Adipocyte (in vitro differentiated cells): ENCODE measurements at regions not wholly inside any gene's neighbourhood (a gene's known extent, or its start where the extent isn't known, plus 50 kb on each side); places are given as distances from the start of the nearest gene placed in this dataset.

Experiments used
- DNase-seq: peaks from one replicate; pipeline ENCODE4 v3.0.0-alpha.2; 2015; ENCODE audit warnings: low read depth
- H3K27me3 ChIP-seq: replicated peaks from 2 replicates; pipeline ENCODE4 v1.7.0; 2013; ENCODE audit warnings: mild to moderate bottlenecking, low read length, moderate library complexity; ENCODE audit not compliant: control insufficient read depth, insufficient read depth
- H3K36me3 ChIP-seq: 2 replicates; pipeline ENCODE4 v1.7.0; 2013; ENCODE audit warnings: low read length, mild to moderate bottlenecking, moderate library complexity; ENCODE audit not compliant: control insufficient read depth, insufficient read depth, severe bottlenecking
- H3K4me1 ChIP-seq: 2 replicates; pipeline ENCODE4 v1.7.0; 2013; ENCODE audit warnings: mild to moderate bottlenecking, low read length, moderate library complexity; ENCODE audit not compliant: control insufficient read depth, insufficient read depth
- H3K4me3 ChIP-seq: 2 replicates; pipeline ENCODE4 v1.7.0; 2013; ENCODE audit warnings: mild to moderate bottlenecking, low read length, moderate library complexity
- H3K9ac ChIP-seq: 2 replicates; pipeline ENCODE4 v1.7.0; 2013; ENCODE audit warnings: mild to moderate bottlenecking, low read length, moderate library complexity
- H3K9me3 ChIP-seq: 2 replicates; pipeline ENCODE4 v1.7.0; 2013; ENCODE audit warnings: mild to moderate bottlenecking, low read length, moderate library complexity; ENCODE audit not compliant: control insufficient read depth

DNA sequence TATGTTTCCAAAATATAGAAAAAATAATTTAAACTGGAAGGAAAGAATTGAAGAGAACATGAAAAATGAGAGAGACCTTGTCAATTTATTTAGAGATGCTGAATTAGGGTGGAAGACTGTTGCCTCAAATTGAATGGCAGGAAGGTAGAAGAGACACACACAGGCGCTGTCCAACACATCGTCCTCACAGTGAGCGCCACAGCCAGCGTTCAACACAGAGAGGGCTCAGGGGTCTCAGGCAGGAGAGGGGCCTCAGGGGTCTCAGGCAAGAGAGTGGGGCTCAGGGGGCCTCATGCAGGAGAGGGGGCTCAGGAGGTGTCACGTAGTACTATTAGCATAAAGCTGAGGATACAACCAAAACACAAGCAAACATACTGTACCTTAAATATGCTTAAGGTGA is 65.7 kb downstream of the TMEM18 start:
- no peak for DNase-seq

GRCh38 chr2:610491-610890 is 66.7 kb downstream of the TMEM18 start:
- no peaks in the 10 kb centered on the region for H3K27me3 ChIP-seq
- no peak overlapping the region for H3K4me3 ChIP-seq
- no peaks in the 10 kb centered on the region for H3K36me3 ChIP-seq
- H3K4me1 ChIP-seq, result no peaks in the 10 kb centered on the region
- no peak for DNase-seq
- H3K9me3 ChIP-seq, result no peaks in the 10 kb centered on the region
- no peak overlapping the region for H3K9ac ChIP-seq

More for the DNA sequence above, 65.7 kb downstream of the TMEM18 start:
- H3K36me3 ChIP-seq, result no peaks in the 10 kb centered on the region
- no peaks in the 10 kb centered on the region for H3K9me3 ChIP-seq
- no peaks in the 10 kb centered on the region for H3K27me3 ChIP-seq
- H3K4me3 ChIP-seq, result no peak overlapping the region
- H3K4me1 ChIP-seq, result no peaks in the 10 kb centered on the region
- H3K9ac ChIP-seq, result no peak overlapping the region

GRCh38 chr2:609881-610280 is 67.3 kb downstream of the TMEM18 start:
- DNase-seq, result no peak
- Histone ChIP-seq H3K4me3 (no peak overlapping the region), H3K4me1 (no peaks in the 10 kb centered on the region), H3K36me3 (no peaks in the 10 kb centered on the region), H3K9me3 (no peaks in the 10 kb centered on the region), H3K27me3 (no peaks in the 10 kb centered on the region), H3K9ac (no peak overlapping the region)

DNA sequence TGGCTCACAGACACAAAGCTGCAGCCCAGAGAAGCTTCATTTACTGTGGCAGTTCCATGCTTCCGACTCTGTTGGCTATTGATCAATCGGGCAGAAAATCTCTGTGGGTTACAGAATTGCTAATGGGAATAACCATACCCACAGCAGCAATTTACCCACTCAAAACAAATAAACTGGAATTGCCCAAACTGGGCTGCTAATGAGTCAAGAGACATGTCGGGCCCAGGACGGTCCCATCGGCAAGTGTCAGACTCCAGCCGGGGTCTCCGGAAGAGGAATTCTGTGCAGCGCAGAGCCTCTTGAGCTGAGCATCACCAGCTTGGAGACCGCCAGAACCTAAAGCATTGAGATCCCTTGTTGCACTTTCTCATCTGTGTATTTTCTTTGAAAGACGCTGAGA is 67.8 kb downstream of the TMEM18 start:
- H3K4me3 ChIP-seq, result no peak overlapping the region
- H3K4me1 ChIP-seq, result no peaks in the 10 kb centered on the region
- no peaks in the 10 kb centered on the region for H3K36me3 ChIP-seq
- no peak overlapping the region for H3K9ac ChIP-seq
- H3K27me3 ChIP-seq, result no peaks in the 10 kb centered on the region
- H3K9me3 ChIP-seq, result no peaks in the 10 kb centered on the region
- no peak for DNase-seq

- no peaks in the 10 kb centered on the region for H3K27me3 ChIP-seq
- H3K36me3 ChIP-seq, result no peaks in the 10 kb centered on the region
- H3K9ac ChIP-seq, result no peak overlapping the region
- H3K4me1 ChIP-seq, result no peaks in the 10 kb centered on the region
- H3K4me3 ChIP-seq, result no peak overlapping the region
- H3K9me3 ChIP-seq, result no peaks in the 10 kb centered on the region
- DNase-seq, result no peak
Measured at GRCh38 chr2:608711-609110, 68.5 kb downstream of the TMEM18 start.

- Histone ChIP-seq H3K4me3 (no peak overlapping the region), H3K4me1 (no peaks in the 10 kb centered on the region), H3K9ac (no peak overlapping the region), H3K36me3 (no peaks in the 10 kb centered on the region), H3K9me3 (no peaks in the 10 kb centered on the region), H3K27me3 (no peaks in the 10 kb centered on the region)
- DNase-seq, result no peak
Measured at GRCh38 chr2:608297-608696, 68.9 kb downstream of the TMEM18 start.

DNA sequence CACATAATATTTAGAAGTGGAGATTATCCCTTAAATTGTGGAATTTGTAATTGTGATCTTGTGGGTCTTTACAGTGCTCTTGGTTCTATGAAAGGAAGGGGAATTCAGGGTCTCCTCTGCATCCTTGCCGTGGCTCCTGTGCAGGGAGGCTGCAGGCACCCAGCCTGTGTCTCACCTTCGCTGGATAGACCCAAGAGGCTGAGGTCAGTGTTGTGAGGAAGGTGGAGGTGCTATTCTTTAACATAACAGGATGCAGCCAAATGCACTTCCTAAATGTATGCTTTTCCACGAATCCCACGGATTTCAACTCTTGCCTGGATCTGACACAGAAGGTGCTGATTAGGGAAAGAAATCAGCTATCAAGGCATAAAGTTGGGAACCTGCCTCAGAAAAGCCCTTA is 69.5 kb downstream of the TMEM18 start:
- H3K4me1 ChIP-seq, result no peaks in the 10 kb centered on the region
- no peak for DNase-seq
- no peak overlapping the region for H3K9ac ChIP-seq
- no peaks in the 10 kb centered on the region for H3K36me3 ChIP-seq
- no peaks in the 10 kb centered on the region for H3K27me3 ChIP-seq
- H3K4me3 ChIP-seq, result no peak overlapping the region
- H3K9me3 ChIP-seq, result no peaks in the 10 kb centered on the region

GRCh38 chr2:607172-607571 is 70.0 kb downstream of the TMEM18 start:
- no peaks in the 10 kb centered on the region for H3K9me3 ChIP-seq
- H3K9ac ChIP-seq, result no peak overlapping the region
- no peaks in the 10 kb centered on the region for H3K36me3 ChIP-seq
- no peak for DNase-seq
- no peaks in the 10 kb centered on the region for H3K4me1 ChIP-seq
- no peaks in the 10 kb centered on the region for H3K27me3 ChIP-seq
- no peak overlapping the region for H3K4me3 ChIP-seq

GRCh38 chr2:605674-606608 is 71.3 kb downstream of the TMEM18 start:
- Histone ChIP-seq H3K27me3 (no peaks in the 10 kb centered on the region), H3K9ac (no peak overlapping the region), H3K4me1 (no peaks in the 10 kb centered on the region), H3K36me3 (no peaks in the 10 kb centered on the region), H3K4me3 (no peak overlapping the region), H3K9me3 (no peaks in the 10 kb centered on the region)
- DNase-seq, result no peak

DNA sequence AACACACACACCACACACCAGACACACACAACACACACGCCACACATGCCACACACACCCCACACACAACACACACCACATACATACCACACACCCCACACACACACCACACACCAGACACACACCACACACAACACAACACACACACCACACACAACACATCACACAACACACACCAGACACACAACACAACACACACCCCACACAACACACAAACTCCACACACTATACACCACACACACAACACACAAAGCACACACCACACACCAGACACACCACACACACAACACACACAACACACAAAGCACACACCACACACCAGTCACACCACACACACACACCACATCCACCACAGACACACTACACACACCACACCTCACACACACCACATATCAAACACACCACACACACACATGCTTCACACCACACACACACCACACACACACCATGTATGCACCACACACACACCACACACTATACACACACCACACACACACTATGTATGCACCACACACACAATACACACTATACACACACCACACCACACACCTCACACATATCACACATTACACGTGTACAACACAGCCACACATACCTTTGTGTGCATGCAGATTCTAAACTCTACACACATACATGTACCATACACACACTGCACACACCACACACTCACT is 72.2 kb downstream of the TMEM18 start:
- DNase-seq, result no peak
- Histone ChIP-seq H3K4me3 (no peak overlapping the region), H3K27me3 (no peaks in the 10 kb centered on the region), H3K9me3 (no peaks in the 10 kb centered on the region), H3K36me3 (no peaks in the 10 kb centered on the region), H3K4me1 (no peaks in the 10 kb centered on the region), H3K9ac (no peak overlapping the region)

GRCh38 chr2:604385-604784 is 72.8 kb downstream of the TMEM18 start:
- H3K4me3 ChIP-seq, result no peak overlapping the region
- no peaks in the 10 kb centered on the region for H3K9me3 ChIP-seq
- no peak for DNase-seq
- H3K36me3 ChIP-seq, result no peaks in the 10 kb centered on the region
- no peaks in the 10 kb centered on the region for H3K27me3 ChIP-seq
- no peak overlapping the region for H3K9ac ChIP-seq
- H3K4me1 ChIP-seq, result no peaks in the 10 kb centered on the region
